HL-60 (cell line): ENCODE measurements at regions not wholly inside any gene's neighbourhood (a gene's known extent, or its start where the extent isn't known, plus 50 kb on each side); places are given as distances from the start of the nearest gene placed in this dataset.

Experiments
- CTCF ChIP-seq: IDR thresholded peaks from one replicate; pipeline ENCODE4 v1.5.1; 2011; ENCODE audit warnings: low read length, control low read depth, inconsistent platforms; ENCODE audit not compliant: insufficient read depth
- GABPA ChIP-seq: IDR thresholded peaks from 2 replicates; pipeline ENCODE4 v1.6.1; 2012; ENCODE audit warnings: low read depth
- POLR2AphosphoS5 ChIP-seq: IDR thresholded peaks from 2 replicates; pipeline ENCODE4 v1.6.1; 2012; ENCODE audit warnings: low read depth
- TF ChIP-seq, protein P1 (sequence below): IDR thresholded peaks from 2 replicates; pipeline ENCODE4 v1.6.1; 2012; ENCODE audit warnings: low read depth; ENCODE audit not compliant: insufficient replicate concordance

GRCh38 chr14:61188196-61188595, 92.9 kb downstream of the TMEM30B start:
- no peak for TF ChIP-seq POLR2AphosphoS5
- TF ChIP-seq, protein P1, sequence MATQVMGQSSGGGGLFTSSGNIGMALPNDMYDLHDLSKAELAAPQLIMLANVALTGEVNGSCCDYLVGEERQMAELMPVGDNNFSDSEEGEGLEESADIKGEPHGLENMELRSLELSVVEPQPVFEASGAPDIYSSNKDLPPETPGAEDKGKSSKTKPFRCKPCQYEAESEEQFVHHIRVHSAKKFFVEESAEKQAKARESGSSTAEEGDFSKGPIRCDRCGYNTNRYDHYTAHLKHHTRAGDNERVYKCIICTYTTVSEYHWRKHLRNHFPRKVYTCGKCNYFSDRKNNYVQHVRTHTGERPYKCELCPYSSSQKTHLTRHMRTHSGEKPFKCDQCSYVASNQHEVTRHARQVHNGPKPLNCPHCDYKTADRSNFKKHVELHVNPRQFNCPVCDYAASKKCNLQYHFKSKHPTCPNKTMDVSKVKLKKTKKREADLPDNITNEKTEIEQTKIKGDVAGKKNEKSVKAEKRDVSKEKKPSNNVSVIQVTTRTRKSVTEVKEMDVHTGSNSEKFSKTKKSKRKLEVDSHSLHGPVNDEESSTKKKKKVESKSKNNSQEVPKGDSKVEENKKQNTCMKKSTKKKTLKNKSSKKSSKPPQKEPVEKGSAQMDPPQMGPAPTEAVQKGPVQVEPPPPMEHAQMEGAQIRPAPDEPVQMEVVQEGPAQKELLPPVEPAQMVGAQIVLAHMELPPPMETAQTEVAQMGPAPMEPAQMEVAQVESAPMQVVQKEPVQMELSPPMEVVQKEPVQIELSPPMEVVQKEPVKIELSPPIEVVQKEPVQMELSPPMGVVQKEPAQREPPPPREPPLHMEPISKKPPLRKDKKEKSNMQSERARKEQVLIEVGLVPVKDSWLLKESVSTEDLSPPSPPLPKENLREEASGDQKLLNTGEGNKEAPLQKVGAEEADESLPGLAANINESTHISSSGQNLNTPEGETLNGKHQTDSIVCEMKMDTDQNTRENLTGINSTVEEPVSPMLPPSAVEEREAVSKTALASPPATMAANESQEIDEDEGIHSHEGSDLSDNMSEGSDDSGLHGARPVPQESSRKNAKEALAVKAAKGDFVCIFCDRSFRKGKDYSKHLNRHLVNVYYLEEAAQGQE: no peak
- TF ChIP-seq CTCF: no peak
- no peak for TF ChIP-seq GABPA
